ENCODE measurements at regions not wholly inside any gene's neighbourhood (a gene's known extent, or its start where the extent isn't known, plus 50 kb on each side); places are given as distances from the start of the nearest gene placed in this dataset.
A peak's percentile ranks its signal among the peaks of the same experiment; 100 is the strongest.
"Not testable (repeated sequence)": the region's sequence is repeated elsewhere in the genome, so short reads cannot be mapped to it uniquely, and the experiment has no call there.

GRCh38 chr2:125822746-125823145, 833.2 kb upstream of the GYPC start (continued):
- TF ChIP-seq ZNF891 (CRISPR knock-in tag; IDR thresholded peaks at IDR 0.05) = no peak
- no peak for TF ChIP-seq FOXK1 (CRISPR knock-in tag; IDR thresholded peaks at IDR 0.05; ENCODE audit: borderline replicate concordance, low read depth)
- no peak for TF ChIP-seq HIVEP1 (CRISPR knock-in tag; IDR thresholded peaks at IDR 0.05)
- no peak for TF ChIP-seq TEAD3 (CRISPR knock-in tag; optimal IDR thresholded peaks at IDR 0.05; ENCODE audit: borderline replicate concordance)
- TF ChIP-seq FOXJ3 (CRISPR knock-in tag; IDR thresholded peaks at IDR 0.05; ENCODE audit: borderline replicate concordance) = no peak
- TF ChIP-seq ZNF670 (CRISPR knock-in tag; IDR thresholded peaks at IDR 0.05; ENCODE audit: borderline replicate concordance) = no peak
- no peak for TF ChIP-seq TERF1 (CRISPR knock-in tag; IDR thresholded peaks at IDR 0.05)

GRCh38 chr2:125825781-125826180, 830.2 kb upstream of the GYPC start:
- BruUV-seq (replicated peaks); H3K9ac ChIP-seq (ENCODE audit: insufficient read depth, low read depth, low read length); H3K27ac ChIP-seq (ENCODE audit: extremely low read length, insufficient read depth, low read length); H3K79me2 ChIP-seq (ENCODE audit: insufficient read depth, low read length); H3K4me1 ChIP-seq (ENCODE audit: insufficient read depth, low read length); intact Hi-C loops (cut with micrococcal nuclease; ENCODE audit: unreplicated experiment); POLR2A ChIA-PET; ATAC-seq; H3K27me3 ChIP-seq (ENCODE audit: control insufficient read depth in 1 of 2, insufficient read depth in 2 of 2, low read length in 2 of 2); H2AFZ ChIP-seq (ENCODE audit: low read length); H4K20me1 ChIP-seq (ENCODE audit: insufficient read depth, low read length); in situ Hi-C loops (cut with HindIII; ENCODE audit: extremely low pct_ligation_motif_present, low pct_unique_long_range_greater_than_20kb); FAIRE-seq; H3K36me3 ChIP-seq (replicated peaks in 1 of 2; ENCODE audit: control insufficient read depth in 1 of 2, insufficient read depth in 2 of 2, low read length in 2 of 2); H3K4me3 ChIP-seq (replicated peaks in 1 of 3; ENCODE audit: insufficient read depth in 1 of 3, low read depth in 2 of 3, low read length in 3 of 3); CTCF ChIA-PET (ENCODE audit: low intra/inter-chr PET ratio, low total read pairs): not testable (repeated sequence)
- 13% methylated on average over 8 of the region's 9 CpGs for WGBS (ENCODE audit: low lambda C conversion rate)
- TF ChIP-seq YY1 (IDR thresholded peaks at IDR 0.05; ENCODE audit: insufficient read depth, insufficient replicate concordance, low read depth, low read length) = peak; percentile 18
- peak; percentile 81 for TF ChIP-seq ZNF281 (CRISPR knock-in tag; IDR thresholded peaks at IDR 0.05; ENCODE audit: borderline replicate concordance)
- Histone ChIP-seq H3K4me2 (ENCODE audit: low read depth, low read length) (peak overlapping the region; percentile 7; the same call in 1 of the 2 replicates), H3K9me3 (ENCODE audit: low read length) (peaks cover 32% of the 10 kb centered on the region)
- DNase-seq (ENCODE audit: low spot score) = peak; percentile 5

Data from HepG2 (cell line).